IMR-90 (cell line): ENCODE measurements at regions not wholly inside any gene's neighbourhood (a gene's known extent, or its start where the extent isn't known, plus 50 kb on each side); places are given as distances from the start of the nearest gene placed in this dataset.

Source experiments
- ATAC-seq: fragments of 200-7000 bp; cut with Tn5 transposase; 2 replicates; pipeline ENCODE4 v1.9.1; 2020; ENCODE audit warnings: low read depth, mild to moderate bottlenecking, moderate library complexity
- BruUV-seq: library from RNA; stranded (reverse); fragments of 400-500 nt; replicated peaks from 2 replicates; lab custom pipeline; 2021; lab: Mats Ljungman, UMichigan
- CTCF ChIA-PET: fragments of 300-600 bp; formaldehyde crosslinking; extraction: SDS; loops from one replicate; lab custom pipeline; 2021; ENCODE audit warnings: antibody characterized with exemption; lab: Yijun Ruan, JAX
- POLR2A ChIA-PET: fragments of 300-600 bp; sonication (Branson Sonifier 250); formaldehyde crosslinking; loops from one replicate; lab custom pipeline; 2022; ENCODE audit warnings: antibody characterized with exemption; ENCODE audit not compliant: unreplicated experiment; lab: Charles Lee
- DNase-seq: peaks from one replicate; pipeline ENCODE4 v3.0.0; 2013
- H2AFZ ChIP-seq: replicated peaks from 2 replicates; pipeline ENCODE3; 2013; ENCODE audit warnings: low read length, mild to moderate bottlenecking; ENCODE audit not compliant: poor library complexity
- H2AK5ac ChIP-seq: 2 replicates; pipeline ENCODE4 v1.6.1; 2013; ENCODE audit warnings: low read depth, low read length, inconsistent platforms
- H2AK9ac ChIP-seq: replicated peaks from 2 replicates; pipeline ENCODE3; 2013; ENCODE audit warnings: mild to moderate bottlenecking, low read depth, low read length, moderate library complexity; ENCODE audit not compliant: poor library complexity
- H2BK120ac ChIP-seq: 2 replicates; pipeline ENCODE4 v1.6.1; 2013; ENCODE audit warnings: low read depth, low read length, inconsistent platforms
- H2BK15ac ChIP-seq: 3 replicates; pipeline ENCODE4 v1.6.1; 2013; ENCODE audit warnings: low read depth, low read length, inconsistent platforms
- H2BK20ac ChIP-seq: 2 replicates; pipeline ENCODE4 v1.6.1; 2013; ENCODE audit warnings: low read depth, mild to moderate bottlenecking, inconsistent platforms, low read length, moderate library complexity
- H2BK5ac ChIP-seq: 2 replicates; pipeline ENCODE4 v1.6.1; 2013; ENCODE audit warnings: mild to moderate bottlenecking, low read depth, low read length, inconsistent platforms; ENCODE audit not compliant: poor library complexity, severe bottlenecking
- H3K14ac ChIP-seq: replicated peaks from 2 replicates; pipeline ENCODE4 v1.6.1; 2013; ENCODE audit warnings: low read depth, low read length, inconsistent platforms
- H3K18ac ChIP-seq: 2 replicates; pipeline ENCODE4 v1.6.1; 2013; ENCODE audit warnings: low read depth, low read length, control low read depth
- H3K23ac ChIP-seq: 2 replicates; pipeline ENCODE4 v1.6.1; 2013; ENCODE audit warnings: low read depth, low read length, inconsistent platforms
- H3K27ac ChIP-seq: 2 replicates; pipeline ENCODE4 v1.5.1; 2013; ENCODE audit warnings: mild to moderate bottlenecking, control low read depth, low read length; ENCODE audit not compliant: insufficient read depth
- H3K27me3 ChIP-seq: 2 replicates; pipeline ENCODE4 v1.6.1; 2013; ENCODE audit warnings: low read length; ENCODE audit not compliant: control insufficient read depth, insufficient read depth
- H3K36me3 ChIP-seq: 2 replicates; pipeline ENCODE4 v1.6.1; 2013; ENCODE audit warnings: low read length, mixed read lengths; ENCODE audit not compliant: control insufficient read depth, insufficient read depth
- H3K4ac ChIP-seq: 2 replicates; pipeline ENCODE4 v1.6.1; 2013; ENCODE audit warnings: low read depth, low read length, inconsistent platforms
- H3K4me1 ChIP-seq: 2 replicates; pipeline ENCODE4 v1.6.1; 2013; ENCODE audit warnings: low read length, mixed read lengths; ENCODE audit not compliant: control insufficient read depth, insufficient read depth
- H3K4me2 ChIP-seq: 2 replicates; pipeline ENCODE4 v1.6.1; 2013; ENCODE audit warnings: low read depth, mild to moderate bottlenecking, control low read depth, low read length, moderate library complexity
- H3K4me3 ChIP-seq: 2 replicates; pipeline ENCODE4 v1.5.1; 2013; ENCODE audit warnings: low read depth, mild to moderate bottlenecking, control low read depth, low read length, moderate library complexity; ENCODE audit not compliant: insufficient read depth
- H3K56ac ChIP-seq: 2 replicates; pipeline ENCODE4 v1.6.1; 2013; ENCODE audit warnings: low read length, inconsistent platforms; ENCODE audit not compliant: insufficient read depth; ENCODE audit errors: extremely low read depth
- H3K79me1 ChIP-seq, 2 experiments: 2 replicates each; pipeline ENCODE4 v1.6.1; 2013; ENCODE audit warnings: low read length in 2 of 2, inconsistent platforms in 1 of 2, low read depth in 1 of 2
- H3K9ac ChIP-seq: 2 replicates; pipeline ENCODE4 v1.6.1; 2013; ENCODE audit warnings: low read depth, low read length, control low read depth
- H3K9me1 ChIP-seq: 2 replicates; pipeline ENCODE4 v1.6.1; 2013; ENCODE audit warnings: low read length, inconsistent platforms; ENCODE audit not compliant: insufficient read depth
- H3K9me3 ChIP-seq: 2 replicates; pipeline ENCODE4 v1.6.1; 2013; ENCODE audit warnings: low read length; ENCODE audit not compliant: control insufficient read depth, insufficient read depth
- H4K20me1 ChIP-seq: 2 replicates; pipeline ENCODE4 v1.6.1; 2013; ENCODE audit warnings: low read length, inconsistent platforms; ENCODE audit not compliant: insufficient read depth
- H4K5ac ChIP-seq: 2 replicates; pipeline ENCODE4 v1.6.1; 2013; ENCODE audit warnings: mild to moderate bottlenecking, low read depth, low read length, control low read depth
- H4K8ac ChIP-seq, 2 experiments: 2 replicates each; pipeline ENCODE4 v1.6.1; 2013; ENCODE audit warnings: low read depth in 2 of 2, low read length in 2 of 2, control low read depth in 1 of 2, inconsistent platforms in 1 of 2
- H4K91ac ChIP-seq: 2 replicates; pipeline ENCODE4 v1.6.1; 2013; ENCODE audit warnings: low read depth, low read length, inconsistent platforms; ENCODE audit not compliant: insufficient read depth
- BHLHE40 ChIP-seq: fragments of 150-350 bp; IDR thresholded peaks from 2 replicates; pipeline ENCODE4 v1.6.1; 2016; ENCODE audit warnings: mild to moderate bottlenecking, low read depth, low read length
- CTCF ChIP-seq: conservative IDR thresholded peaks from 2 replicates; pipeline ENCODE4 v1.5.1; 2012; ENCODE audit warnings: mild to moderate bottlenecking, low read depth, low read length, improper control_type of control experiment
- MAZ ChIP-seq: IDR thresholded peaks from 2 replicates; pipeline ENCODE4 v1.6.1; 2012; ENCODE audit warnings: low read depth, mild to moderate bottlenecking, low read length, improper control_type of control experiment, moderate library complexity, borderline replicate concordance
- dilution Hi-C: fragments of 300-500 bp; cut with HindIII; formaldehyde crosslinking; loops from one replicate; pipeline ENCODE4 v1.14.3; 2018; ENCODE audit warnings: low sequenced_read_pairs; ENCODE audit not compliant: unreplicated experiment
- in situ Hi-C: fragments of 300-500 bp; cut with MboI; formaldehyde crosslinking; loops from 3 replicates; pipeline ENCODE4 v1.14.3; 2019; ENCODE audit warnings: low sequenced_read_pairs, inconsistent platforms, mixed read lengths
- intact Hi-C: fragments of 100-400 bp; cut with micrococcal nuclease; formaldehyde crosslinking; loops from 2 replicates; pipeline ENCODE4 v1.10.0; 2022

- Histone ChIP-seq H3K27me3 (no peaks in the 10 kb centered on the region; the same call in 1 of the 2 replicates), H2BK120ac (no peak overlapping the region), H3K4me1 (no peaks in the 10 kb centered on the region), H2AK5ac (no peak overlapping the region), H2AFZ (no peak overlapping the region), H3K23ac (no peak overlapping the region), H3K9me3 (no peaks in the 10 kb centered on the region), H4K91ac (no peak overlapping the region), H2BK20ac (no peak overlapping the region), H2AK9ac (no peak overlapping the region), H2BK15ac (no peak overlapping the region), H3K4ac (no peak overlapping the region), H3K18ac (no peak overlapping the region), H2BK5ac (no peak overlapping the region), H3K4me3 (no peak overlapping the region), H3K56ac (no peak overlapping the region), H4K20me1 (no peaks in the 10 kb centered on the region), H3K9me1 (no peaks in the 10 kb centered on the region), H3K27ac (no peak overlapping the region), H3K4me2 (no peak overlapping the region), H3K9ac (no peak overlapping the region), H3K36me3 (no peaks in the 10 kb centered on the region), H4K8ac (no peak overlapping the region), H4K5ac (no peak overlapping the region), H3K14ac (no peak overlapping the region), H3K79me1 (no peaks in the 10 kb centered on the region)
- TF ChIP-seq CTCF (no peak), MAZ (no peak), BHLHE40 (no peak)
- ATAC-seq (no peak), DNase-seq (no peak)
- dilution Hi-C loops (no loop called here), intact Hi-C loops (no loop called here), in situ Hi-C loops (no loop called here)
- POLR2A ChIA-PET: no interaction called here
- no TSS peak for BruUV-seq
- CTCF ChIA-PET: no interaction called here
Observed at GRCh38 chr12:92520511-92520910, 182.3 kb upstream of the PLEKHG7 start.
